ENCODE measurements at regions not wholly inside any gene's neighbourhood (a gene's known extent, or its start where the extent isn't known, plus 50 kb on each side); places are given as distances from the start of the nearest gene placed in this dataset.

DNA sequence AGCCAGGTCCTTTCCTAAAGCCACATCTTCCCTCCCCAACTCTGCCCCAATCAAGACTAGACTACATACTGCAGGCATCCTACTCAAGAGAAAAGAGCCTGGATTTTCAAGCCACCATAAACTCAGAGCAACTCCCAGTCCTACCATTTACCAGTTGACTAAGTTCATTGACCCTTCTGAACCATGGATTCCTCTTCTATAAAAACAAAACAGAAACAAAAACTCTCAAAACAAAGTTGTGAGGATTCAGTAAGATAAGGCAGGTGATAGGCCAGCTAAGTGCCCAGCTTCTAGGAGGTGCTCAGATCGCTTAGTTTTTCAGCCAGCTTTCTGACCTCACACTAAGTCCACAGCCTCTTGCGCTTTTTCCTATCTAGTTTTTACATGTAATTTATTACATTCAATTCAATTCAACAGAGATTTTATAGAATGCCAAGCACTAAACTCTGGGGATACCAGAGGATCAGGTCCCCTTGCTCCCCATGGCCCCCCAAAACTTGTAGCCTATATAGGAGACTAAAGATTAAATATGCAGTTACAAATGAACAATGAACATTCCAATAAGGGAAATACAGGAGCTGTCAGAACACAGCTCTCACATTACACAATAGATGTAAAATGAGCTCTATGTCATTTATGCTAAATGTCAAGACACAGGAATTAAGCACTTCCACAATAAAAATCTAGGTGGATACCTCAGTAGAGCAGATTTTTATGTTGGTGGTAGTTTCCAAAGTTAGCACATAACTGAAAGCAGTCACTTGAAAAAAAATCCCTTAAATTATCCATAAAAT, 104.5 kb upstream of the EGLN3 start:
- TF ChIP-seq RELA (CRISPR knock-in tag; IDR thresholded peaks at IDR 0.05; ENCODE audit: borderline replicate concordance) (no peak), TP53 (CRISPR knock-in tag; IDR thresholded peaks at IDR 0.05) (no peak), FOXP1 (CRISPR knock-in tag; IDR thresholded peaks at IDR 0.05; ENCODE audit: borderline replicate concordance) (no peak), SMAD4 (CRISPR knock-in tag; IDR thresholded peaks at IDR 0.05) (no peak), RORB (CRISPR knock-in tag; IDR thresholded peaks at IDR 0.05) (no peak), JAZF1 (CRISPR knock-in tag; IDR thresholded peaks at IDR 0.05) (no peak), CREB1 (CRISPR knock-in tag; IDR thresholded peaks at IDR 0.05) (no peak), OVOL2 (CRISPR knock-in tag; IDR thresholded peaks at IDR 0.05; ENCODE audit: borderline replicate concordance) (no peak), GTF2I (CRISPR knock-in tag; conservative IDR thresholded peaks at IDR 0.05) (no peak), ATF1 (CRISPR knock-in tag; IDR thresholded peaks at IDR 0.05) (no peak), ZNF423 (CRISPR knock-in tag; IDR thresholded peaks at IDR 0.05) (no peak)
- TF ChIP-seq, protein P1, sequence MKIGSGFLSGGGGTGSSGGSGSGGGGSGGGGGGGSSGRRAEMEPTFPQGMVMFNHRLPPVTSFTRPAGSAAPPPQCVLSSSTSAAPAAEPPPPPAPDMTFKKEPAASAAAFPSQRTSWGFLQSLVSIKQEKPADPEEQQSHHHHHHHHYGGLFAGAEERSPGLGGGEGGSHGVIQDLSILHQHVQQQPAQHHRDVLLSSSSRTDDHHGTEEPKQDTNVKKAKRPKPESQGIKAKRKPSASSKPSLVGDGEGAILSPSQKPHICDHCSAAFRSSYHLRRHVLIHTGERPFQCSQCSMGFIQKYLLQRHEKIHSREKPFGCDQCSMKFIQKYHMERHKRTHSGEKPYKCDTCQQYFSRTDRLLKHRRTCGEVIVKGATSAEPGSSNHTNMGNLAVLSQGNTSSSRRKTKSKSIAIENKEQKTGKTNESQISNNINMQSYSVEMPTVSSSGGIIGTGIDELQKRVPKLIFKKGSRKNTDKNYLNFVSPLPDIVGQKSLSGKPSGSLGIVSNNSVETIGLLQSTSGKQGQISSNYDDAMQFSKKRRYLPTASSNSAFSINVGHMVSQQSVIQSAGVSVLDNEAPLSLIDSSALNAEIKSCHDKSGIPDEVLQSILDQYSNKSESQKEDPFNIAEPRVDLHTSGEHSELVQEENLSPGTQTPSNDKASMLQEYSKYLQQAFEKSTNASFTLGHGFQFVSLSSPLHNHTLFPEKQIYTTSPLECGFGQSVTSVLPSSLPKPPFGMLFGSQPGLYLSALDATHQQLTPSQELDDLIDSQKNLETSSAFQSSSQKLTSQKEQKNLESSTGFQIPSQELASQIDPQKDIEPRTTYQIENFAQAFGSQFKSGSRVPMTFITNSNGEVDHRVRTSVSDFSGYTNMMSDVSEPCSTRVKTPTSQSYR (CRISPR knock-in tag; IDR thresholded peaks at IDR 0.05), result no peak
- TF ChIP-seq, protein P2, sequence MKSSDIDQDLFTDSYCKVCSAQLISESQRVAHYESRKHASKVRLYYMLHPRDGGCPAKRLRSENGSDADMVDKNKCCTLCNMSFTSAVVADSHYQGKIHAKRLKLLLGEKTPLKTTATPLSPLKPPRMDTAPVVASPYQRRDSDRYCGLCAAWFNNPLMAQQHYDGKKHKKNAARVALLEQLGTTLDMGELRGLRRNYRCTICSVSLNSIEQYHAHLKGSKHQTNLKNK (CRISPR knock-in tag; IDR thresholded peaks at IDR 0.05), result no peak
- TF ChIP-seq, protein P3, sequence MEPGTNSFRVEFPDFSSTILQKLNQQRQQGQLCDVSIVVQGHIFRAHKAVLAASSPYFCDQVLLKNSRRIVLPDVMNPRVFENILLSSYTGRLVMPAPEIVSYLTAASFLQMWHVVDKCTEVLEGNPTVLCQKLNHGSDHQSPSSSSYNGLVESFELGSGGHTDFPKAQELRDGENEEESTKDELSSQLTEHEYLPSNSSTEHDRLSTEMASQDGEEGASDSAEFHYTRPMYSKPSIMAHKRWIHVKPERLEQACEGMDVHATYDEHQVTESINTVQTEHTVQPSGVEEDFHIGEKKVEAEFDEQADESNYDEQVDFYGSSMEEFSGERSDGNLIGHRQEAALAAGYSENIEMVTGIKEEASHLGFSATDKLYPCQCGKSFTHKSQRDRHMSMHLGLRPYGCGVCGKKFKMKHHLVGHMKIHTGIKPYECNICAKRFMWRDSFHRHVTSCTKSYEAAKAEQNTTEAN (CRISPR knock-in tag; IDR thresholded peaks at IDR 0.05), result no peak
- TF ChIP-seq, protein P4, sequence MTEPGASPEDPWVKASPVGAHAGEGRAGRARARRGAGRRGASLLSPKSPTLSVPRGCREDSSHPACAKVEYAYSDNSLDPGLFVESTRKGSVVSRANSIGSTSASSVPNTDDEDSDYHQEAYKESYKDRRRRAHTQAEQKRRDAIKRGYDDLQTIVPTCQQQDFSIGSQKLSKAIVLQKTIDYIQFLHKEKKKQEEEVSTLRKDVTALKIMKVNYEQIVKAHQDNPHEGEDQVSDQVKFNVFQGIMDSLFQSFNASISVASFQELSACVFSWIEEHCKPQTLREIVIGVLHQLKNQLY (CRISPR knock-in tag; IDR thresholded peaks at IDR 0.05), result no peak
- TF ChIP-seq, protein P5, sequence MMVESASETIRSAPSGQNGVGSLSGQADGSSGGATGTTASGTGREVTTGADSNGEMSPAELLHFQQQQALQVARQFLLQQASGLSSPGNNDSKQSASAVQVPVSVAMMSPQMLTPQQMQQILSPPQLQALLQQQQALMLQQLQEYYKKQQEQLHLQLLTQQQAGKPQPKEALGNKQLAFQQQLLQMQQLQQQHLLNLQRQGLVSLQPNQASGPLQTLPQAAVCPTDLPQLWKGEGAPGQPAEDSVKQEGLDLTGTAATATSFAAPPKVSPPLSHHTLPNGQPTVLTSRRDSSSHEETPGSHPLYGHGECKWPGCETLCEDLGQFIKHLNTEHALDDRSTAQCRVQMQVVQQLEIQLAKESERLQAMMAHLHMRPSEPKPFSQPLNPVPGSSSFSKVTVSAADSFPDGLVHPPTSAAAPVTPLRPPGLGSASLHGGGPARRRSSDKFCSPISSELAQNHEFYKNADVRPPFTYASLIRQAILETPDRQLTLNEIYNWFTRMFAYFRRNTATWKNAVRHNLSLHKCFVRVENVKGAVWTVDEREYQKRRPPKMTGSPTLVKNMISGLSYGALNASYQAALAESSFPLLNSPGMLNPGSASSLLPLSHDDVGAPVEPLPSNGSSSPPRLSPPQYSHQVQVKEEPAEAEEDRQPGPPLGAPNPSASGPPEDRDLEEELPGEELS (CRISPR knock-in tag; IDR thresholded peaks at IDR 0.05), result no peak
- TF ChIP-seq, protein P6, sequence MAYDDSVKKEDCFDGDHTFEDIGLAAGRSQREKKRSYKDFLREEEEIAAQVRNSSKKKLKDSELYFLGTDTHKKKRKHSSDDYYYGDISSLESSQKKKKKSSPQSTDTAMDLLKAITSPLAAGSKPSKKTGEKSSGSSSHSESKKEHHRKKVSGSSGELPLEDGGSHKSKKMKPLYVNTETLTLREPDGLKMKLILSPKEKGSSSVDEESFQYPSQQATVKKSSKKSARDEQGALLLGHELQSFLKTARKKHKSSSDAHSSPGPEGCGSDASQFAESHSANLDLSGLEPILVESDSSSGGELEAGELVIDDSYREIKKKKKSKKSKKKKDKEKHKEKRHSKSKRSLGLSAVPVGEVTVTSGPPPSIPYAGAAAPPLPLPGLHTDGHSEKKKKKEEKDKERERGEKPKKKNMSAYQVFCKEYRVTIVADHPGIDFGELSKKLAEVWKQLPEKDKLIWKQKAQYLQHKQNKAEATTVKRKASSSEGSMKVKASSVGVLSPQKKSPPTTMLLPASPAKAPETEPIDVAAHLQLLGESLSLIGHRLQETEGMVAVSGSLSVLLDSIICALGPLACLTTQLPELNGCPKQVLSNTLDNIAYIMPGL (CRISPR knock-in tag; IDR thresholded peaks at IDR 0.05), result no peak
- TF ChIP-seq, protein P7, sequence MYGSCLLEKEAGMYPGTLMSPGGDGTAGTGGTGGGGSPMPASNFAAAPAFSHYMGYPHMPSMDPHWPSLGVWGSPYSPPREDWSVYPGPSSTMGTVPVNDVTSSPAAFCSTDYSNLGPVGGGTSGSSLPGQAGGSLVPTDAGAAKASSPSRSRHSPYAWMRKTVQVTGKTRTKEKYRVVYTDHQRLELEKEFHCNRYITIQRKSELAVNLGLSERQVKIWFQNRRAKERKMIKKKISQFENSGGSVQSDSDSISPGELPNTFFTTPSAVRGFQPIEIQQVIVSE (CRISPR knock-in tag; IDR thresholded peaks at IDR 0.05; ENCODE audit: borderline replicate concordance), result no peak
- TF ChIP-seq, protein P8, sequence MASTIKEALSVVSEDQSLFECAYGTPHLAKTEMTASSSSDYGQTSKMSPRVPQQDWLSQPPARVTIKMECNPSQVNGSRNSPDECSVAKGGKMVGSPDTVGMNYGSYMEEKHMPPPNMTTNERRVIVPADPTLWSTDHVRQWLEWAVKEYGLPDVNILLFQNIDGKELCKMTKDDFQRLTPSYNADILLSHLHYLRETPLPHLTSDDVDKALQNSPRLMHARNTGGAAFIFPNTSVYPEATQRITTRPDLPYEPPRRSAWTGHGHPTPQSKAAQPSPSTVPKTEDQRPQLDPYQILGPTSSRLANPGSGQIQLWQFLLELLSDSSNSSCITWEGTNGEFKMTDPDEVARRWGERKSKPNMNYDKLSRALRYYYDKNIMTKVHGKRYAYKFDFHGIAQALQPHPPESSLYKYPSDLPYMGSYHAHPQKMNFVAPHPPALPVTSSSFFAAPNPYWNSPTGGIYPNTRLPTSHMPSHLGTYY (CRISPR knock-in tag; IDR thresholded peaks at IDR 0.05), result no peak
- H3K27ac Mint-ChIP-seq, result no peak overlapping the region
- DNase-seq (ENCODE audit: low spot score) (no peak), ATAC-seq (no peak)
- ChIA-PET CTCF (interaction anchor here (1.7 kb wide), 1 partner anchor 43 kb away, joined by 5 read pairs; no protein-coding TSS in a partner anchor), POLR2A (no interaction called here)
- H3K27me3 Mint-ChIP-seq (ENCODE audit: low read depth), result peaks cover 13% of the 10 kb centered on the region
- H3K36me3 Mint-ChIP-seq, result no peaks in the 10 kb centered on the region
- peaks cover 11% of the 10 kb centered on the region for H3K4me1 Mint-ChIP-seq
- 0 out of 2 replicates have a peak, but pooled peaks cover 4% of the 10 kb centered on the region for H3K9me3 Mint-ChIP-seq
- H3K4me3 Mint-ChIP-seq, result no peak overlapping the region
